SU-DHL-6 (cell line): ENCODE measurements at regions not wholly inside any gene's neighbourhood (a gene's known extent, or its start where the extent isn't known, plus 50 kb on each side); places are given as distances from the start of the nearest gene placed in this dataset.

ENCODE experiments used
- H2AFZ ChIP-seq: fragments of 200-600 bp; sonication (generic); 2 replicates; pipeline ENCODE4 v1.6.1; 2014; ENCODE audit warnings: low read depth, mild to moderate bottlenecking, moderate library complexity, mixed read lengths, antibody characterized with exemption, low read length; ENCODE audit not compliant: severe bottlenecking
- H3F3A ChIP-seq: fragments of 200-600 bp; shearing (Covaris generic); 2 replicates; pipeline ENCODE4 v1.6.0; 2016; ENCODE audit warnings: antibody characterized with exemption, mild to moderate bottlenecking; ENCODE audit not compliant: insufficient read depth
- H3K27ac ChIP-seq: fragments of 200-600 bp; sonication (generic); 2 replicates; pipeline ENCODE4 v1.5.1; 2016; ENCODE audit warnings: low read depth, mild to moderate bottlenecking, low read length, moderate library complexity, mixed read lengths
- H3K27me3 ChIP-seq: fragments of 200-600 bp; sonication (generic), shearing (Covaris generic); 2 replicates; pipeline ENCODE4 v1.6.0; 2014; ENCODE audit warnings: mild to moderate bottlenecking, low read length
- H3K36me3 ChIP-seq: fragments of 200-600 bp; sonication (generic); 2 replicates; pipeline ENCODE4 v1.6.1; 2014; ENCODE audit warnings: mild to moderate bottlenecking, low read length, mixed read lengths
- H3K4me2 ChIP-seq: fragments of 300-600, 200-600 bp; shearing (Covaris generic), sonication (generic); 2 replicates; pipeline ENCODE4 v1.6.0; 2014; ENCODE audit warnings: low read length, low read depth, mild to moderate bottlenecking; ENCODE audit not compliant: poor library complexity, severe bottlenecking
- H3K4me3 ChIP-seq: fragments of 200-600 bp; sonication (generic); 2 replicates; pipeline ENCODE4 v1.5.1; 2014; ENCODE audit warnings: antibody characterized with exemption, low read length, mild to moderate bottlenecking, mixed read lengths; ENCODE audit not compliant: insufficient read depth, poor library complexity, severe bottlenecking
- H3K79me2 ChIP-seq: fragments of 200-600 bp; sonication (generic); 2 replicates; pipeline ENCODE4 v1.6.1; 2014; ENCODE audit warnings: mild to moderate bottlenecking, low read length, moderate library complexity; ENCODE audit not compliant: insufficient read depth
- H3K9ac ChIP-seq: fragments of 200-600 bp; sonication (generic); 2 replicates; pipeline ENCODE4 v1.7.0; 2014; ENCODE audit warnings: mild to moderate bottlenecking, low read length
- H3K9me2 ChIP-seq: fragments of 200-600 bp; sonication (generic); replicated peaks from 2 replicates; pipeline ENCODE4 v1.6.1; 2014; ENCODE audit warnings: low read length; ENCODE audit not compliant: insufficient read depth
- H3K9me3 ChIP-seq: fragments of 200-600 bp; sonication (generic); 2 replicates; pipeline ENCODE4 v1.6.1; 2014; ENCODE audit warnings: low read length, mixed read lengths; ENCODE audit not compliant: insufficient read depth
- H4K20me1 ChIP-seq: fragments of 200-600 bp; sonication (generic); 2 replicates; pipeline ENCODE4 v1.6.1; 2014; ENCODE audit warnings: low read depth, mild to moderate bottlenecking, antibody characterized with exemption, low read length, moderate library complexity, mixed read lengths
- EZH2phosphoT487 ChIP-seq: fragments of 200-600 bp; sonication (generic), shearing (Covaris generic); conservative IDR thresholded peaks from 2 replicates; pipeline ENCODE4 v1.6.1; 2018; ENCODE audit warnings: mild to moderate bottlenecking, antibody characterized with exemption, low read length, moderate library complexity, mixed read lengths
- TF ChIP-seq, protein P1 (sequence below): fragments of 200-600 bp; sonication (generic); IDR thresholded peaks from one replicate; pipeline ENCODE4 v1.5.1; 2017; ENCODE audit warnings: antibody characterized with exemption, mild to moderate bottlenecking, low read length, moderate library complexity; ENCODE audit not compliant: insufficient read depth, poor library complexity, severe bottlenecking

DNA sequence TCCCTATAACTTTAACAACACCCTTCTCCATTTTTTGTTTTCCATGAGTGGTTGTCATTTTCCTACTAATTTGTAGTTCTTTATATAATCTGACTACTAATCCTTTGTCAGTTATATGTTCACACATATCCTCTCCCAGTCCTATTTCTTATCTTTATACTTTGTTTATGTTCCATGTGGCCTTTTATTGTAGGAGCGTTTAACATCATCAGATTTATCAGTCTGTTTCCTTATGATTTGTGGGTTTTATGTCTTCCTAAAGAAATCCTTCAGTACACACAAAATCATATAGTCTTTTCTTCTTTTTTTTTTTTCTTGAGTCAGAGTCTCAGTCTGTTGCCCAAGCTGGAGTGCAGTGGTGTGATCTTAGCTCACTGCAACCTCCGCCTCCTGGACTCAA lies 204.9 kb upstream of the SPRY1 start:
- Histone ChIP-seq H2AFZ (no peak overlapping the region), H3K27ac (no peak overlapping the region), H3K9me3 (no peaks in the 10 kb centered on the region), H3K79me2 (no peaks in the 10 kb centered on the region), H4K20me1 (no peaks in the 10 kb centered on the region), H3K9ac (no peak overlapping the region), H3K4me2 (no peak overlapping the region), H3K27me3 (no peaks in the 10 kb centered on the region), H3K9me2 (no peaks in the 10 kb centered on the region), H3K36me3 (no peaks in the 10 kb centered on the region), H3K4me3 (no peak overlapping the region), H3F3A (no peaks in the 10 kb centered on the region)
- no peak for TF ChIP-seq EZH2phosphoT487
- TF ChIP-seq, protein P1, sequence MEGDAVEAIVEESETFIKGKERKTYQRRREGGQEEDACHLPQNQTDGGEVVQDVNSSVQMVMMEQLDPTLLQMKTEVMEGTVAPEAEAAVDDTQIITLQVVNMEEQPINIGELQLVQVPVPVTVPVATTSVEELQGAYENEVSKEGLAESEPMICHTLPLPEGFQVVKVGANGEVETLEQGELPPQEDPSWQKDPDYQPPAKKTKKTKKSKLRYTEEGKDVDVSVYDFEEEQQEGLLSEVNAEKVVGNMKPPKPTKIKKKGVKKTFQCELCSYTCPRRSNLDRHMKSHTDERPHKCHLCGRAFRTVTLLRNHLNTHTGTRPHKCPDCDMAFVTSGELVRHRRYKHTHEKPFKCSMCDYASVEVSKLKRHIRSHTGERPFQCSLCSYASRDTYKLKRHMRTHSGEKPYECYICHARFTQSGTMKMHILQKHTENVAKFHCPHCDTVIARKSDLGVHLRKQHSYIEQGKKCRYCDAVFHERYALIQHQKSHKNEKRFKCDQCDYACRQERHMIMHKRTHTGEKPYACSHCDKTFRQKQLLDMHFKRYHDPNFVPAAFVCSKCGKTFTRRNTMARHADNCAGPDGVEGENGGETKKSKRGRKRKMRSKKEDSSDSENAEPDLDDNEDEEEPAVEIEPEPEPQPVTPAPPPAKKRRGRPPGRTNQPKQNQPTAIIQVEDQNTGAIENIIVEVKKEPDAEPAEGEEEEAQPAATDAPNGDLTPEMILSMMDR = no peak

DNA sequence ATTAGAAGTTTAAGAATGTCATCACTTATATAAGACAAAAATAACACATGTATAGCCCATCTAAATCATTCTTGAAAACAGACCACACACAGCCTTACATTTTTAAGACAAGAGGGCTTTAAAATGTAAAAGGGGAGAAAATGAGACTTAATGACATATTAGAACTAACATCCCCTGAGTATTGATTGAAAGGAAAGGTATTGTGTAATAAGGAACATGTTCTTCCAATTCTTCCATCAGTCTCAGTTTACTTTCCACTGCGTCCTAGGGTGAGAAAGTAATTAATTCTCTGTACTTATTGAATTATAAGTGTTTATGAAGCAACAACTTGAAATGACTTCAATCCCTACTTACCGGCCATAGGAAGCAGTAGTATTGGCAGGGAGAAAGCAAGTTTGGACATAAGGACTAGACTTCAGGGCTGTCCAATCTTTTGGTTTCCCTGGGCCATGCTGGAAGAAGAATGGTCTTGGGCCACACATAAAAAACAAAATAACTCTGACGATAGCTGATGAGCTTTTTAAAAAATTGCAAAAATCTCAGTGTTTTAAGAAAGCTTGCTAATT lies 202.7 kb upstream of the SPRY1 start:
- TF ChIP-seq, protein P1 = no peak
- no peak for TF ChIP-seq EZH2phosphoT487
- Histone ChIP-seq H4K20me1 (no peaks in the 10 kb centered on the region), H3K79me2 (no peaks in the 10 kb centered on the region), H2AFZ (no peak overlapping the region), H3K36me3 (no peaks in the 10 kb centered on the region), H3K9me3 (no peaks in the 10 kb centered on the region), H3K9ac (no peak overlapping the region), H3K4me2 (no peak overlapping the region), H3K9me2 (no peaks in the 10 kb centered on the region), H3K27ac (no peak overlapping the region), H3F3A (no peaks in the 10 kb centered on the region), H3K27me3 (no peaks in the 10 kb centered on the region), H3K4me3 (no peak overlapping the region)

DNA sequence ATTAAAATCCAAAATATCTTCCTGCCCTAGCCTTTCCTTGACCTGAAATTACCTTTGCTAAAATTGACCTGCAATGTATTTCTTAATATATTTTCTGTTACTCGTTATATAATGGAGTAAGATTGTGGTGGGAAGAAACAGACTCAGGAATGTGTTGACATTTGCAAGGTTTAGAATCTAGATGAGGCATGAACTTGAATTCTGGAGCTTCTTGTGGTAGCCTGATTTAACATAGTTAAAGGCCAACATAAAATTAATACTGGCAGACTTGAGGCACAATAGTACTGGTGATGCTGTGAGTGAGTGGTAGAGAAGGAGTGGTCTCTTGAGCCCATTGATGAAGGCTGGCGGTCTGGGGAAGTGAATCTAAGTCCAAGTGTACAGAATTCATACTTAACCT lies 197.9 kb upstream of the SPRY1 start:
- Histone ChIP-seq H3K9me3 (no peaks in the 10 kb centered on the region), H3K79me2 (no peaks in the 10 kb centered on the region), H3K27ac (no peak overlapping the region), H3K4me2 (no peak overlapping the region), H3K9ac (no peak overlapping the region), H3K9me2 (no peaks in the 10 kb centered on the region), H3K36me3 (no peaks in the 10 kb centered on the region), H4K20me1 (no peaks in the 10 kb centered on the region), H3K4me3 (no peak overlapping the region), H3K27me3 (no peaks in the 10 kb centered on the region), H3F3A (no peaks in the 10 kb centered on the region), H2AFZ (no peak overlapping the region)
- TF ChIP-seq, protein P1 = no peak
- no peak for TF ChIP-seq EZH2phosphoT487
